GM15510 (cell line): ENCODE measurements at regions not wholly inside any gene's neighbourhood (a gene's known extent, or its start where the extent isn't known, plus 50 kb on each side); places are given as distances from the start of the nearest gene placed in this dataset.

Experiments
- POLR2A ChIP-seq: IDR thresholded peaks from 3 replicates; pipeline ENCODE4 v1.6.1; 2011; ENCODE audit warnings: borderline replicate concordance; ENCODE audit not compliant: insufficient read length; ENCODE audit errors: extremely low read depth

- TF ChIP-seq POLR2A, result no peak
Measured at GRCh38 chr10:62554632-62555199, 180.5 kb downstream of the ZNF365 start.

- TF ChIP-seq POLR2A, result no peak
Measured at GRCh38 chr10:62559481-62560200, 185.5 kb downstream of the ZNF365 start.

- no peak for TF ChIP-seq POLR2A
Measured at GRCh38 chr10:62560201-62560819, 186.1 kb downstream of the ZNF365 start.

- TF ChIP-seq POLR2A, result no peak
Measured at GRCh38 chr10:62561151-62561550, 187.0 kb downstream of the ZNF365 start.

- no peak for TF ChIP-seq POLR2A
Measured at GRCh38 chr10:62562101-62562500, 187.9 kb downstream of the ZNF365 start.

- no peak for TF ChIP-seq POLR2A
Measured at GRCh38 chr10:62562795-62563194, 188.6 kb downstream of the ZNF365 start.

GRCh38 chr10:62573929-62574328 lies 199.8 kb downstream of the ZNF365 start:
- TF ChIP-seq POLR2A, result no peak

GRCh38 chr10:62577076-62577475 lies 202.9 kb downstream of the ZNF365 start:
- no peak for TF ChIP-seq POLR2A

GRCh38 chr10:62577666-62578291 lies 203.6 kb downstream of the ZNF365 start:
- no peak for TF ChIP-seq POLR2A

- no peak for TF ChIP-seq POLR2A
Measured at GRCh38 chr10:62578301-62578700, 204.1 kb downstream of the ZNF365 start.

GRCh38 chr10:62578916-62579315 lies 204.7 kb downstream of the ZNF365 start:
- no peak for TF ChIP-seq POLR2A

GRCh38 chr10:62580396-62580795 lies 206.2 kb downstream of the ZNF365 start:
- TF ChIP-seq POLR2A, result no peak

- no peak for TF ChIP-seq POLR2A
Measured at GRCh38 chr10:62581351-62581750, 207.2 kb downstream of the ZNF365 start.

GRCh38 chr10:62582101-62582705 lies 208.0 kb downstream of the ZNF365 start:
- no peak for TF ChIP-seq POLR2A

GRCh38 chr10:62582804-62583208 lies 208.6 kb downstream of the ZNF365 start:
- TF ChIP-seq POLR2A, result no peak
